ENCODE measurements at regions not wholly inside any gene's neighbourhood (a gene's known extent, or its start where the extent isn't known, plus 50 kb on each side); places are given as distances from the start of the nearest gene placed in this dataset.
"Not testable (repeated sequence)": the region's sequence is repeated elsewhere in the genome, so short reads cannot be mapped to it uniquely, and the experiment has no call there.

DNA sequence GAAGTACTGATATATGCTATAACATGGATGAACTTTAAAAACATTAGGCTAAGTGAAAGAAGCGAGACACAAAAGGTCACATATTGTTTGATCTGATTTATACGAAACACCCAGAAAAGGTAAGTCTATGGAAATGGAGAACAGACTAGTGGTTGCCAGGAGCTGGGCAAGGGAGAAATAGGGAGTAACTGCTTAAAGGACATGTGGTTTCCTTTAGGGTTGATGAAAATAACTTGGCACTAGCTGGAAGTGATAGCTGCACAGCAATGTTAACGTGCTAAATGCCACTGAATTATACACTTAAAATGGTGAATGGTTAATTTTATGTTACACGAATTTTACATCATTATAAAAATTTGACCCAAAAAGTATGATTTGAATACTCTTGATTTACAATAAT lies 147.7 kb downstream of the SPATA31A1 start:
- POLR2A ChIA-PET; H3K4me3 ChIP-seq (ENCODE audit: control extremely low read depth in 1 of 5, extremely low read depth in 1 of 5, insufficient read depth in 1 of 5, low read depth in 2 of 5, low read length in 4 of 5); DNase-seq; H3K9me3 Mint-ChIP-seq (ENCODE audit: insufficient read depth); H3K27ac ChIP-seq (ENCODE audit: low read length in 2 of 2); H4K20me1 ChIP-seq (ENCODE audit: control insufficient read depth, insufficient read depth, low read length, poor library complexity, severe bottlenecking); H3K4me1 Mint-ChIP-seq; ATAC-seq (ENCODE audit: low read depth); H3K4me2 ChIP-seq (replicated peaks; ENCODE audit: low read depth, low read length, poor library complexity, severe bottlenecking); H3K4me3 Mint-ChIP-seq; intact Hi-C loops (cut with micrococcal nuclease); H3K79me2 ChIP-seq (ENCODE audit: control insufficient read depth, insufficient read depth, low read length); H3K4me1 ChIP-seq (ENCODE audit: control insufficient read depth in 2 of 2, insufficient read depth in 2 of 2, low read length in 2 of 2); H3K36me3 ChIP-seq (replicated peaks in 1 of 2; ENCODE audit: control extremely low read depth in 1 of 2, control insufficient read depth in 1 of 2, extremely low read depth in 1 of 2, insufficient read depth in 2 of 2, low read length in 1 of 2); H3K27me3 Mint-ChIP-seq; CTCF ChIA-PET; H3K9ac ChIP-seq (ENCODE audit: low read length); H3K27me3 ChIP-seq (replicated peaks in 1 of 4; ENCODE audit: control extremely low read depth in 1 of 4, control insufficient read depth in 3 of 4, insufficient read depth in 4 of 4, low read length in 3 of 4); H2AFZ ChIP-seq (ENCODE audit: insufficient read depth, low read depth, low read length, poor library complexity, severe bottlenecking); H3K27ac Mint-ChIP-seq; H3K9me3 ChIP-seq (ENCODE audit: control extremely low read depth in 1 of 3, control insufficient read depth in 2 of 3, insufficient read depth in 1 of 3, low read length in 2 of 3): not testable (repeated sequence)
- WGBS (ENCODE audit: insufficient coverage): no CpG with 5 or more reads among the region's 4 CpGs

DNA sequence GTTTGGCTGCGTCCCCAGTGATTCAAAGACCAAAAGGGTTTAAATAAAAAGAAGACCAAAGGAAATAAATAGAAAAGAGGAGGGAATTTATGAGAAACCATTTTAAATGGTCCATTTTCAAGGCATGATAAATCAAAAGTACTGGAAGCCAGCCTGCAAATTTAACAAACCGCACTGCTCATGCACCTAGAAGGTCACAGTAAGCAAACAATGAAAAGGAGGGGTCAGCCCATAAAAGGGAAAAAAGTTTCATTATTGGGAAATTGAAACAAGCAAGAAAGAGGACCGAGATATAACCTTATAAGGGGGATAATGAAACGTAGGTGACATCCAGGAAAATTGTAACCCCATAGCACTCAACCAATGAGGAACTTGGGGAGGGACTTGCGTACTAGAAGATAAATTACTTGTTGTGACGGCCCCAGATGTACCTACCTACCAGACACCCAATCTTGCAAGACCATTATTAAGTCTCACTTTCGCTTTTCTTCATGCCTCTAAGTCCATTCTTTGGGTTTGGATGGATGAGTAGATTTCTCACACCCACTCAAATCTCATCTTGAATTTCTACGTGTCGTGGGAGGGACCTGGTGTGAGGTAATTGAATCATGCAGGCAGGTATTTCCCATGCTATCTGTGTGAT lies 172.0 kb downstream of the SPATA31A1 start:
- H3K4me1 Mint-ChIP-seq; H3K27ac ChIP-seq (ENCODE audit: low read length in 2 of 2); H3K4me3 ChIP-seq (ENCODE audit: control extremely low read depth in 1 of 5, extremely low read depth in 1 of 5, insufficient read depth in 1 of 5, low read depth in 2 of 5, low read length in 4 of 5); intact Hi-C loops (cut with micrococcal nuclease); CTCF ChIA-PET; H3K4me2 ChIP-seq (replicated peaks; ENCODE audit: low read depth, low read length, poor library complexity, severe bottlenecking); H3K4me3 Mint-ChIP-seq; H2AFZ ChIP-seq (ENCODE audit: insufficient read depth, low read depth, low read length, poor library complexity, severe bottlenecking); H3K9me3 Mint-ChIP-seq (ENCODE audit: insufficient read depth); H3K27ac Mint-ChIP-seq; H3K36me3 ChIP-seq (replicated peaks in 1 of 2; ENCODE audit: control extremely low read depth in 1 of 2, control insufficient read depth in 1 of 2, extremely low read depth in 1 of 2, insufficient read depth in 2 of 2, low read length in 1 of 2); H4K20me1 ChIP-seq (ENCODE audit: control insufficient read depth, insufficient read depth, low read length, poor library complexity, severe bottlenecking); ATAC-seq (ENCODE audit: low read depth); DNase-seq; H3K4me1 ChIP-seq (ENCODE audit: control insufficient read depth in 2 of 2, insufficient read depth in 2 of 2, low read length in 2 of 2); H3K79me2 ChIP-seq (ENCODE audit: control insufficient read depth, insufficient read depth, low read length); H3K27me3 Mint-ChIP-seq; H3K9me3 ChIP-seq (ENCODE audit: control extremely low read depth in 1 of 3, control insufficient read depth in 2 of 3, insufficient read depth in 1 of 3, low read length in 2 of 3); H3K27me3 ChIP-seq (replicated peaks in 1 of 4; ENCODE audit: control extremely low read depth in 1 of 4, control insufficient read depth in 3 of 4, insufficient read depth in 4 of 4, low read length in 3 of 4); H3K9ac ChIP-seq (ENCODE audit: low read length); POLR2A ChIA-PET: not testable (repeated sequence)
- WGBS (ENCODE audit: insufficient coverage): no CpG with 5 or more reads among the region's 9 CpGs

DNA sequence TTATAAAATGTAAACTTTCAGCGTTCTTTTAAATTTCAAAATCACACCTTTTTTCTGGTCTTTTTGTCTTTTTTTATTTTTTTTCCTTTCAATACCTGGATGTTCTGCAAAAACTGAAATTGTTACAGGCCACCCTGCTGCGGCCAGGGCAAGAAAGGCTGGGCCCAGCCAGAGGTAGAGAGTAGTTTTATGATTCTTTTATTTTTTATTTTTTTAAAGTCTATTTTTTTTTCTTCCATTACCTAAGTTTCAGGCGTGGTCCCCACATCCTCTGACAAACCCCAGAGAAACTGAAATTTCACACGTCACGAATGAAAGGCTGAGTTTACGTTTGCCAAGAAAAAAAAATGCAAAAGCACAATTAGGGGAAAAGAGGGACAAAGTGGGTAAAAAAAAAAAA lies 177.1 kb downstream of the SPATA31A1 start:
- H3K27ac Mint-ChIP-seq; DNase-seq; H3K27me3 ChIP-seq (replicated peaks in 1 of 4; ENCODE audit: control extremely low read depth in 1 of 4, control insufficient read depth in 3 of 4, insufficient read depth in 4 of 4, low read length in 3 of 4); H3K4me3 Mint-ChIP-seq; ATAC-seq (ENCODE audit: low read depth); H3K79me2 ChIP-seq (ENCODE audit: control insufficient read depth, insufficient read depth, low read length); H3K9ac ChIP-seq (ENCODE audit: low read length); H3K4me2 ChIP-seq (replicated peaks; ENCODE audit: low read depth, low read length, poor library complexity, severe bottlenecking); H3K9me3 Mint-ChIP-seq (ENCODE audit: insufficient read depth); H3K4me3 ChIP-seq (ENCODE audit: control extremely low read depth in 1 of 5, extremely low read depth in 1 of 5, insufficient read depth in 1 of 5, low read depth in 2 of 5, low read length in 4 of 5); POLR2A ChIA-PET; H3K36me3 ChIP-seq (replicated peaks in 1 of 2; ENCODE audit: control extremely low read depth in 1 of 2, control insufficient read depth in 1 of 2, extremely low read depth in 1 of 2, insufficient read depth in 2 of 2, low read length in 1 of 2); H3K27me3 Mint-ChIP-seq; H2AFZ ChIP-seq (ENCODE audit: insufficient read depth, low read depth, low read length, poor library complexity, severe bottlenecking); H3K4me1 Mint-ChIP-seq; H3K4me1 ChIP-seq (ENCODE audit: control insufficient read depth in 2 of 2, insufficient read depth in 2 of 2, low read length in 2 of 2); CTCF ChIA-PET; H4K20me1 ChIP-seq (ENCODE audit: control insufficient read depth, insufficient read depth, low read length, poor library complexity, severe bottlenecking); H3K27ac ChIP-seq (ENCODE audit: low read length in 2 of 2); intact Hi-C loops (cut with micrococcal nuclease); H3K9me3 ChIP-seq (ENCODE audit: control extremely low read depth in 1 of 3, control insufficient read depth in 2 of 3, insufficient read depth in 1 of 3, low read length in 2 of 3): not testable (repeated sequence)
- WGBS (ENCODE audit: insufficient coverage): no CpG with 5 or more reads among the region's 6 CpGs

DNA sequence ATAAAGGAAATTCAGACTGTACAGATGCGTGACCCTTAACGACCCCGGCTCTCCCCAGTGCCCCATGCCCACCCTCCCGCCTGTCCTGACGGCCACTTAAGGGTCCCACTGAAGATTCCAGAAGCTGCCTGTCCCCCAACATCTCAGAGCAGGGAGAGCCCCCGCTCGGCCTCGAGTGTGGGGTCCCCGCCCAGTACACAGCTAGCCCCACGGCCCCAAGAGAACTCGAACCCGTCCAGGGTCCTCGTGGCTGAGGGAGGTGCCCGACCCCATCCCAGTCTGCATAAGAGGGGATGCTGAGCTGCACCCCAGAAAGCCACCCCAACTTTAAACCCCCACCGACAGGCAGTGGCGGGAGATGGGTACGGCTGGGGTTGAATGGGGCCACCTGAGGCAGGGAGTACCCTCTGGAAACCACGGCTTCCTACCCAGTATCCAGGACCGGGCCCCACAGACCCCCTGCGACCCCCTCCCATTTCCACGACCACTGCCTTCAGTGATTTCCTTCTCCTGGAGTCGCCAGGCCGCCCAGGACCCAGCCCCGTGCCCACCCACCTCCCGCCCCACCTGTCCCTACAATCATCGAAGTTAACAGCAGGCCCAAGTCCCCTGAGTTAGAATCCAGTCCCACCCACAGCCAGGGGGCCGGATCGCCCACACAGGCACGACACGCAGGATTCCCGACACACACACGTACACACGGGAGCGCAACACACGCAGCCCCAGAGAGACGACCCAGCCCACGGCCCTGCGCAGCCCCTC lies 177.7 kb downstream of the SPATA31A1 start:
- H3K4me3 ChIP-seq (ENCODE audit: control extremely low read depth in 1 of 5, extremely low read depth in 1 of 5, insufficient read depth in 1 of 5, low read depth in 2 of 5, low read length in 4 of 5); DNase-seq; CTCF ChIA-PET; H3K4me1 Mint-ChIP-seq; H3K27ac ChIP-seq (ENCODE audit: low read length in 2 of 2); H3K27me3 Mint-ChIP-seq; H3K27me3 ChIP-seq (replicated peaks in 1 of 4; ENCODE audit: control extremely low read depth in 1 of 4, control insufficient read depth in 3 of 4, insufficient read depth in 4 of 4, low read length in 3 of 4); ATAC-seq (ENCODE audit: low read depth); H3K79me2 ChIP-seq (ENCODE audit: control insufficient read depth, insufficient read depth, low read length); H3K27ac Mint-ChIP-seq; H3K36me3 ChIP-seq (replicated peaks in 1 of 2; ENCODE audit: control extremely low read depth in 1 of 2, control insufficient read depth in 1 of 2, extremely low read depth in 1 of 2, insufficient read depth in 2 of 2, low read length in 1 of 2); H4K20me1 ChIP-seq (ENCODE audit: control insufficient read depth, insufficient read depth, low read length, poor library complexity, severe bottlenecking); POLR2A ChIA-PET; H2AFZ ChIP-seq (ENCODE audit: insufficient read depth, low read depth, low read length, poor library complexity, severe bottlenecking); H3K4me1 ChIP-seq (ENCODE audit: control insufficient read depth in 2 of 2, insufficient read depth in 2 of 2, low read length in 2 of 2); H3K9me3 ChIP-seq (ENCODE audit: control extremely low read depth in 1 of 3, control insufficient read depth in 2 of 3, insufficient read depth in 1 of 3, low read length in 2 of 3); H3K9ac ChIP-seq (ENCODE audit: low read length); H3K4me2 ChIP-seq (replicated peaks; ENCODE audit: low read depth, low read length, poor library complexity, severe bottlenecking); intact Hi-C loops (cut with micrococcal nuclease); H3K4me3 Mint-ChIP-seq; H3K9me3 Mint-ChIP-seq (ENCODE audit: insufficient read depth): not testable (repeated sequence)
- no CpG with 5 or more reads among the region's 38 CpGs for WGBS (ENCODE audit: insufficient coverage)
